DMS153 treated with DMSO at 0.1 percent for 48 hours (cell line): ENCODE measurements at regions not wholly inside any gene's neighbourhood (a gene's known extent, or its start where the extent isn't known, plus 50 kb on each side); places are given as distances from the start of the nearest gene placed in this dataset.

Experiments
- DNase-seq: peaks from one replicate; lab custom pipeline; 2025; ENCODE audit not compliant: unreplicated experiment; lab: John Stamatoyannopoulos, UW

DNA sequence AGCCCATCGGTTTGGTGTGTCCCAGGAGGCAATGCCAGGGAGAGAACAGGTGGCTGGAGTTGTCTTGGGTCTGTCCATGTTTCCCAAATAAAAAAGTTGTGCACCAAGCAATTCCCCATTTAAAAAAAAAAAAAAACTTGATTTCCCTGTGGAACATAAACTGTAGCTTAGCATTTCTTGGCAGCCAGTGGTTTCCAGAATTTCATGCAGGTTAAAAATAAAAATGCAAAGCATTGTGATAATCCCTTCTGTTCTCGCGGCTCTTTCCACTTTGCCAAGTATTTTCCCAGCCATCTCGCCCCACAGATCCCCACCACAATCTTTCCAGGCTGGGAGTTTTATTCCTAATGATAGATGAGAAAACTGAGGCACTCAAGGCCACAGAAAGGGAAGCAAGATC lies 51.4 kb upstream of the MSX1 start:
- no peak for DNase-seq

DNA sequence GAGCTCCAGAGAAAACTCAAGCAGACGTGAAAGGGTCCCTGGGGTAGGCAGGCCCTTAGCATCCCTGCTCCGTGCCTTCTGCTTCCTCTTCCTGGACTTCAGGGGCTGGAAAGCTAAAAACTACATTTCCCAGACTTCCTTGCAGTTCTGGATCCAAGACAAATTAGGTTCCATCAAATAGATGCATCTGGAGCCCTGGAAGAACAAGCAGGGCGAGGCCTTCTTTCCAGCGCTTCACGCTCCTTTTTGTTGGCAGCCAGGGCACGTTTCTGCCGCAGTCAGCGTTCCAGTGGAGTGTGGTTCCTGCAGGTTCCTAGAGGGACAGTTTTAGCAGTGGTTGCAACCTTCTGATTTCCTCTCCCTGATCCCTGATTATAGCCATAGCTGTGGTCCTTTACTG lies 53.6 kb upstream of the MSX1 start:
- no peak for DNase-seq

- DNase-seq, result no peak
These were observed 55.6 kb upstream of the MSX1 start for GRCh38 chr4:4803912-4804296.

GRCh38 chr4:4803216-4803911 lies 56.1 kb upstream of the MSX1 start:
- no peak for DNase-seq

- no peak for DNase-seq
These were observed 58.6 kb upstream of the MSX1 start for GRCh38 chr4:4800646-4801408.

- no peak for DNase-seq
These were observed 65.0 kb upstream of the MSX1 start for GRCh38 chr4:4794421-4794820.

DNA sequence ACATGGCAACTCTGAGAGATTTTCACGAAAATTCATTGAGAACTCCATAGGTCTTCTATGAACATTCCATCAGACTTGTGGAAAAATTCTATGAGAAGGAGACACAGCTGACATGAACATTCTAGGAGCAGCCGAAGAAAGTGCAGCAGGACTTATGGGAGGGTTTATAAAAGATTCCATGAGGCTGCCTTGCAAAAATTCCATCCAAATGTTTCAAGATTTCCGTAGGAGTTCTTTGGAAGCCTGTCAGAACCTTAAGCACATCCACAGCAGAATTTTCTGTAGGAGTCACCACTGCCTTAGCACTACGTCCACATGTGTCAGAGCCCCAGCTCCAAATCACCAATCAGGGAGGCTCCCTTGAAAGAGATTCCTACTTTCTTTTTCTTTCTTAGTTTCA lies 67.0 kb upstream of the MSX1 start:
- no peak for DNase-seq

- DNase-seq, result no peak
These were observed 68.0 kb upstream of the MSX1 start for GRCh38 chr4:4791299-4792111.

- no peak for DNase-seq
These were observed 70.0 kb upstream of the MSX1 start for GRCh38 chr4:4789462-4789861.

GRCh38 chr4:4788573-4788972 lies 70.9 kb upstream of the MSX1 start:
- no peak for DNase-seq

- no peak for DNase-seq
These were observed 72.0 kb upstream of the MSX1 start for GRCh38 chr4:4787421-4787820.

DNA sequence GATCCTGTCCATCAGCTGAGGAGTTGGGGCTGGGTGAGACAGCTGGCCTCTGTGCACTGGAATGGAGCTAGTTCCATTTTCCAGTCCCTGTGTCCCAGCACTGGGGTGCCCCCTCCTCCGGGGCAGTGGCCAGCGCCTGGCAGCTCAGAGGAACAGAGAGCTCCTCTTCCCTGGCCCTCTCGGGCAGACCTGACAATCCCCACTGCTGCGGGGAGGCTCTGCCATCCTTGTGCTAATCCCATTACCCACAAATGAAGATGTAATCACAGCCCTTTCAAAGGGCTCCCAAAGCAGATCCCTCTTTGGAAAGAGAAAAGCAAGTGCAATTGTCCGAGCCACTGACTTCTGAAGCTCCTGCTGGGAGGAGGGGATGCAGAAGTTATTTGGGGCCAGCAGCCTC lies 75.1 kb upstream of the MSX1 start:
- DNase-seq, result no peak

- no peak for DNase-seq
These were observed 75.6 kb upstream of the MSX1 start for GRCh38 chr4:4783847-4784246.

DNA sequence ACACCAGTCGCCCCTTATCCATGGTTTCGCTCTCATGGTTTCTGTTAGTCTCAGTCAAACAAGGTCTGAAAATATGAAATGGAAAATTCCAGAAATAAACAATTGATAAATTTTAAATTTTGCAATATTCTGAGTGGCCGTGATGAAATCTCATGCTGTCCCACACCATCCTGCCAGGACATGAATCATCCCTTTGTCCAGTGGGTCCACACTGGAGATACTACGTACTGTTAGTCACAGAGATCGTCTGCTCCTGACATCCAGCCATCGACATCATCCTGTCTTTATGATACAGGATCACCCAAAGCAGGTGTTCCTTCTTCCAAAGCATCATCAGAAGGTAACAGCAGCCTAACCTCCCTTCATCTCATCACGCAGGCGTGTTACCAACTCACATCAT lies 76.5 kb upstream of the MSX1 start:
- no peak for DNase-seq

DNA sequence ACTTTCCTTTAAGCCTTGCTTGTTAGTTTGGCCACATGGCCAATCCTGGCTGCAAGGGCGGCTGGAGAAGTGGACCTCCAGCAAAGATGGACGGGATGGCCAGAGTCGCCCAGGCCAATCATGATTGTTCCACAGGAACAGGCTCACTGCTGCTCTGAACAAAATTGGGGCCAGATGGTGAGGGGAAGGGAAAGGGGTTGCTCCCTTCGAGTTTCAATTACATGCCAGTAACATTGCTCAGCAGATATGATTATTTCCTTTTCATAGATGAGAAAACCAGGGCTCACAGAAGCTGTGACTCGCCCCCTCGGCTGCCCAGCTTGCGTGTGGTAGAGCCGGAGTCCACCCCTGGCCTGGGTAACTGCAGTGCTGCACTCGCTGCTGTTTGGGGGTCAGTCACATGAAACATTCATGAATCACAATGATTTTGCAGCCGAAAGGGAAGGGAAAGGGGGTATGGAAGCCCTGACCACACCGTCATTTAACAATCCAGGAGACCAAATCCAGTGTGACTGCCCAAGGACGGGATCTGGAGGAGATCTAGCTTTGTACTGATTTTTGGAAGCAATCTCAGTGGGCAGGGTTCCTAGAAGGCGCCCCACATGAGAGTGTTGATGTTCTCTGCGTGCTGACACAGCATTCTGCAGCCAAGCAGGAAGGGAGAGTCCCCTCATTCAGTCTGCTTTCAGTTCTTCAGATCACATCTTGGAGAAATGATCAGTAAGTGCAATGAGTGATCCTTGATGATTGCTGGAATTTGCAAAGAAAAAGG lies 77.3 kb upstream of the MSX1 start:
- no peak for DNase-seq

DNA sequence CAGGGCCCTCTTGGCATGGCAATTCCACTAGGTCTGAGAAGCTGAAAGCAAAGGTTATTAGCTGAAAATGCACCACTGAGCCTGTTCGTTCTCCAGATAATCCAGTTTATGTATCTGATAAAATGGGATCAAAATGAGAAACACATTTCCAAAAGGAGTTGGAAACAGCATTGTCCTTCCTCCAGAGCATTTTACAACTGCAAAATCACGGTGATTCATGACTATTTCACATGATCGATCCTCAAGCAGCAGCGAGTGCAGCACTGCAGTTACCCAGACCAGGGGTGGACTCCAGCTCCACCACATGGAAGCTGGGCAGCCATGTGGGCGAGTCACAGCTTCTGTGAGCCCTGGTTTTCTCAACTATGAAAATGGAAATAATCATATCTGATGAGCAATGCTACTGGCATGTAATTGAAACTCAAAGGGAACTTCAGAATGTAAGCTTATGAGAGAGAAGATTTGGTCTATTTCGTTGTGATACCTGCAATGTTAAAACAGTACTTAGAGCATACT lies 78.7 kb upstream of the MSX1 start:
- DNase-seq, result no peak

DNA sequence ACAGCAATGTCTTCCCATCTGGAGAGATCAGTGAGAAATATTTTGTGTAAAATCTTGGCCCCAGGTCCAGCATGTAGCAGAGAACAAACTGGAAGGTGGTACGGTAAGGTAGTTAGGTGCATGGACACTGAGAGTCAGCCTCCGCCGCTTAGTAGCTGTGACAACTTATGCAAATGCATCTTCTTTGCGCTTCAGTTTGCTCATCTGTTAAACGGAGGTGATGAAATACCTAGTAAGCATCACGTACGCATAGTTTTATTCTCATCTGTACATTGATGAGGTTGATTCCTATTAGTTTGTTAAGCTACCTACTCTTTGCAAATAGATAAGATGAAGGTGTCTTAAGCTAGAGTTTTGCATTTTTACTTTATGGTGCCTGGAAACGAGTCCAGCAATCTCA lies 80.0 kb upstream of the MSX1 start:
- no peak for DNase-seq

DNA sequence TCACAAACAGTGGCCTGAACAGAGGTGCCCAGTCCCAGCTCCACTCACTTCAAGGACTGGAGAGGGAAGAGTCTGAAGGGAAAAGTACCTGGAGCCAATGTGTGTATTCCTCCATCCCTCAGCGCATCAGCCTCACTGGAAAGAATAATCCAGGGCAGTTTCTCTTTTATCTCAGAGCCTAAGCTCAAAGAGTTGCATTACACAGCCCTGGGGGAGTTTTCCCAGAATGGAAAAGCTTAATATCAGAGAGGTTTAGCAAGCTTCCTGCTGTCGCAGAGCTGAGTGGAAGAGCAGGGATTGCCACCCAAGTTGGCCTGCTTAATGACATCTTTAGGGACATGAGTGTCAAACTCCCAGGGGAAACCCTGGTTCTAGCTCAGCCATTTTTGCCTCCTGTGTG lies 80.4 kb upstream of the MSX1 start:
- DNase-seq, result no peak

GRCh38 chr4:4778554-4778953 lies 80.9 kb upstream of the MSX1 start:
- no peak for DNase-seq

- DNase-seq, result no peak
These were observed 82.5 kb upstream of the MSX1 start for GRCh38 chr4:4776934-4777333.

DNA sequence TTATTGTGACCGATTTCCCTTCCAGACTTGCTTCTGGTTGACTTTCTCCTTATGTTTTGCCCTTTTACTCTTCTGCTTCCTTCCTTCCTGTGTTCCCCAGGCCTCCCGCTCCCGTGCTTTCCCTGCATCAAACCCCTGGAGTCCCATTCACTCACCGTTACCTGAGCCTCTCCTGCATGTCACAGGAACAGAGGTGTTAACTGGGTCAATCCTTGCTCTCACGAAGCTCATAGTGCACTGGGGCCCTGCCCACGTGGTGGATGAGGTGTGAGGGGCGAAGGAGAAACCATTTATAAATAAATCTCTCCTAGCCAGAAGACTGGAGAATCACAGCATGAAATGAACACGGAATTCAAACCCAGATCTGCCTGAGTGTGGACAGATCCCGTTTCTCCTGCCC lies 83.1 kb upstream of the MSX1 start:
- no peak for DNase-seq
